AG09319 (cell line): ENCODE measurements at regions not wholly inside any gene's neighbourhood (a gene's known extent, or its start where the extent isn't known, plus 50 kb on each side); places are given as distances from the start of the nearest gene placed in this dataset.
"Not testable (repeated sequence)": the region's sequence is repeated elsewhere in the genome, so short reads cannot be mapped to it uniquely, and the experiment has no call there.

Source experiments
- DNase-seq: peaks from one replicate; pipeline ENCODE4 v3.0.0-alpha.2; 2010; ENCODE audit warnings: low read depth; ENCODE audit errors: extremely low read depth
- TF ChIP-seq, protein P1 (sequence below): IDR thresholded peaks from 2 replicates; pipeline ENCODE4 v1.5.1; 2011; ENCODE audit warnings: low read depth, mild to moderate bottlenecking, inconsistent platforms, low read length, moderate library complexity

DNA sequence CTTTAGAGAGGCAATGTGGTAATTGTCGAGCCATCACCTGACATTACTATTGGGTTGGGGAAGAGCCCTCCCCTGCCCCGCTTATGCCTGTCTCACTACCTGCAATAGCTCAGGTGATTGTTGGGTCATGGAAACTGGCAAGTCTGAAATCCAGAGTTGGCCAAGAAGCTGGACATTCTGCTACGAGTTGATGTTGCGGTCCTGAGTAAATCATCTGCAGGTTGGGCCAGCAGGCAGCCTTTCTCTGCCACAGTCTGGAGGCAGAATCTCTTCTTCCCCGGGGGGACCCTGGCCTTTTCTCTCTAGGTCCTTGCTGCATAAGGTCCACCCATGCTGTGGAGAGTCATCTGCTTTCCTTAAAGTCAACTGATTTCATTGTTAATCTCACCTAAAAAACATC, 142.4 kb downstream of the THBS2 start:
- DNase-seq = no peak
- TF ChIP-seq, protein P1, sequence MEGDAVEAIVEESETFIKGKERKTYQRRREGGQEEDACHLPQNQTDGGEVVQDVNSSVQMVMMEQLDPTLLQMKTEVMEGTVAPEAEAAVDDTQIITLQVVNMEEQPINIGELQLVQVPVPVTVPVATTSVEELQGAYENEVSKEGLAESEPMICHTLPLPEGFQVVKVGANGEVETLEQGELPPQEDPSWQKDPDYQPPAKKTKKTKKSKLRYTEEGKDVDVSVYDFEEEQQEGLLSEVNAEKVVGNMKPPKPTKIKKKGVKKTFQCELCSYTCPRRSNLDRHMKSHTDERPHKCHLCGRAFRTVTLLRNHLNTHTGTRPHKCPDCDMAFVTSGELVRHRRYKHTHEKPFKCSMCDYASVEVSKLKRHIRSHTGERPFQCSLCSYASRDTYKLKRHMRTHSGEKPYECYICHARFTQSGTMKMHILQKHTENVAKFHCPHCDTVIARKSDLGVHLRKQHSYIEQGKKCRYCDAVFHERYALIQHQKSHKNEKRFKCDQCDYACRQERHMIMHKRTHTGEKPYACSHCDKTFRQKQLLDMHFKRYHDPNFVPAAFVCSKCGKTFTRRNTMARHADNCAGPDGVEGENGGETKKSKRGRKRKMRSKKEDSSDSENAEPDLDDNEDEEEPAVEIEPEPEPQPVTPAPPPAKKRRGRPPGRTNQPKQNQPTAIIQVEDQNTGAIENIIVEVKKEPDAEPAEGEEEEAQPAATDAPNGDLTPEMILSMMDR = no peak

DNA sequence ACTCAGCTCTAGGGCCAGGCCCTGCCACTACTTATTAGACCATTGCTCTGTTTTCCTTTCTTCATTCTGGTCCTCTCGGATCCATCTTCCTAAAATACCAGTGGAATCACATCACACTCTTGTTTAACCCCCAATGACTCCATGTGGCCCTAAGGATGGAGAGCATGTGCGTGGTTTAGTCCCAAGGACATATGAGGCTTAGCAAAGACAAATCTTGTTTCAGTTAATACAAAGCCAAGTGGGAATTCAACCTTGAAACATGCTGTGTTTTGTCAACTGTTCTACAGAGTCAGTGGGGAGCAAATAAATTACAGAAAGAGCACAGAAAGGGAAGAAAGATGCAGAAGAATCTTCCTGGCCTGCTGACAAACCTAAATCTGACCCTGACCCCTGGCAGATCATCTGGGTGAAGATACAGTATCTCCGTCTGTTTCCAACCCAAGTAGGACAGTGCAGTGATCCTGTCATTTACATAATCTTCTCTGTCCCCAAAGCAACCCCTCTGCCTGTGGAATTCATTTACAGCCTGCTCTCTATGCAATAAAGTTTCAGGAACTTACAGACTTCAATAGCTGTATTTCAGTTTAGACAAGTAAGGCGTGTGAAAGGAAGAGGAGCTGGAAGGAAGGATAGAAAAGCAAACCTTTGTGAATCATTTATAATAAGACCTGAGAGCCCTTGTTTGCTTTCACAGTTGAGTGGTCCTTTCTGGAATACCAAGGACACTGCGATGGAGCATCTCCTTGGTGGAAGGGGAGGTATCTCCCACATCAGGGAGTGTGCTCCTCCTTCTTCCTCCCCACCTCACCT, 144.0 kb downstream of the THBS2 start:
- DNase-seq = no peak

DNA sequence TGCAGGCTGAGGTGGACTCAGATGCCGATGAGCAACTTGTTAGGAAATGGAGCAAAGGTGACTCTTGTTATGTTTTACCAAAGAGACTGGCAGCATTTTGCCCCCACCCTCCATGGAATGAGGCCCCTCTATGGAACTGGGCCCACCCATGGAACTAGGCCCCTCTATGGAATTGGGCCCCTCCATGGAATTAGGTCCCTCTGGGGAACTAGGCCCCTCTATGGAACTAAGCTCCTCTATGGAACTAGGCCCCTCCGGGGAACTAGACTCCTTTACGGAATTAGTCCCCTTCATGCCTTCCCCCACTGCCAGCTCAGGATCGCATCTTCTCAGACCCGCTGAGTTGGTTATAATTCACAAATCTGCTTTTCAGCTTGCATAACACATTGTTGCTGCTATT, 144.9 kb downstream of the THBS2 start:
- TF ChIP-seq, protein P1 = no peak
- no peak for DNase-seq

More for the DNA sequence above, 144.0 kb downstream of the THBS2 start:
- TF ChIP-seq, protein P1 = no peak

DNA sequence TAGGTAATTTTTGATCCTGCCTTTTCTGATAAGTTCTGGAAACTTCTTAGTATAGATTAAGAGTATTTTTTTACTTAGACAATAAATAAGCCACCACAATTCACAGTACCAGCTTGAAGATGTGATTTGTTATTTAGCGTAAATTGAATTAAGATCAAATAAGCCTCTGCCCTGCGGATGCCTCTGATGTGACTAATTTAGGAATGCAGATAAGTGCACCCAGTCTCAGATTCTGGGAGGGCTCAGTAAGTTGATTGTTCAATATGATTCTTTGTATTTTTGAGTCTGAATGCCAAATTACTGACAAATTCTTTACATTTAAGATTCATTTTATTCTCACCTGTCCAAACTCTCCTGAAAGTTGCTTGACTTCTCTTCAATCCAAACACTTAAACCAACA, 147.5 kb downstream of the THBS2 start:
- no peak for DNase-seq
- TF ChIP-seq, protein P1 = no peak

DNA sequence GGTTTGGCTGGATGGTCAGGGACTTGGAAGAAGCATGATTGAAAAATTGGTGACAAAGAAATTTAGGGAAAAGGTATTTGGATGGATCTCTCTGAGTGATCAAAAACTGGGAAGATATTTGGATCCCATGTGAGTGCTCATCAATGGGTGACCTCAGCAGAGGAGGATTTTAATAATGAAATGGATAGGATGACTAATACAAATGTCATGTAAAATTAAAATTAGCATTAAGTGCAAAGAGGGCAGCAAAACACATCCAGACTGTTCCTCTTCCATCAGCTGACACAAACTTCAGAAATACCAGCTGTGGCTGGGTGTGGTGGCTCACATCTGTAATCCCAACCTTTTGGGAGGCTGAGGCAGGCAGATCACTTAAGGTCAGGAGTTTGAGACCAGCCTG, 151.7 kb downstream of the THBS2 start:
- no peak for DNase-seq
- TF ChIP-seq, protein P1 = no peak

DNA sequence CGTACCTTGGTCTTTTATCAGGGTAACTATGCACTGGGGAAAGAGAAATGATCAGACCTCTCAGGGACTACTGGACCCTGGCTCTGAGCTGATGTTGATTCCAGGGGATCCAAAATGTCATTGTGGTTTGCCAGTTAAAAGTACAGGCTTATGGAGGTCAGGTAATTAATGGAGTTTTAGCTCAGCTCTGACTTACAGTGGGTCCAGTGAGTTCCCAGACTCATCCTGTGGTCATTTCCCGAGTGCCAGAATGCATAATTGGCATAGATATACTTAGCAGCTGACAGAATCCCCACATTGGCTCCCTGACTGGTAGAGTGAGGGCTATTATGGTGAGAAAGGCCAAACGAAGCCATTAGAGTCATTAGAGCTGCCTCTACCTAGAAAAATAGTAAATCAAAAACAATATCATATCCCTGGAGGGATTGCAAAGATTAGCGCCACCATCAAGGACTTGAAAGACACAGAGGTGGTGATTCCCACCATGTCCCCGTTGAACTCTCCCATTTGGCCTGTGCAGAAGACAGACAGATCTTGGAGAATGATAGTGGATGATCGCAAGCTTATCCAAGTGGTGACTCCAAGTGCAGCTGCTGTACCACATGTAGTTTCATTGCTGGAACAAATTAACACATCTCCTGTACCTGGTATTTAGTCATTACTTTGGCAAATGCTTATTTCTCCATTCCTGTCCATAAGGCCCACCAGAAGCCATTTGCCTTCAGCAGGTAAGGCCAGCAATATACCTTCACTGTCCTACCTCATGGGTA, 152.4 kb downstream of the THBS2 start:
- DNase-seq = no peak
- TF ChIP-seq, protein P1 = no peak

DNA sequence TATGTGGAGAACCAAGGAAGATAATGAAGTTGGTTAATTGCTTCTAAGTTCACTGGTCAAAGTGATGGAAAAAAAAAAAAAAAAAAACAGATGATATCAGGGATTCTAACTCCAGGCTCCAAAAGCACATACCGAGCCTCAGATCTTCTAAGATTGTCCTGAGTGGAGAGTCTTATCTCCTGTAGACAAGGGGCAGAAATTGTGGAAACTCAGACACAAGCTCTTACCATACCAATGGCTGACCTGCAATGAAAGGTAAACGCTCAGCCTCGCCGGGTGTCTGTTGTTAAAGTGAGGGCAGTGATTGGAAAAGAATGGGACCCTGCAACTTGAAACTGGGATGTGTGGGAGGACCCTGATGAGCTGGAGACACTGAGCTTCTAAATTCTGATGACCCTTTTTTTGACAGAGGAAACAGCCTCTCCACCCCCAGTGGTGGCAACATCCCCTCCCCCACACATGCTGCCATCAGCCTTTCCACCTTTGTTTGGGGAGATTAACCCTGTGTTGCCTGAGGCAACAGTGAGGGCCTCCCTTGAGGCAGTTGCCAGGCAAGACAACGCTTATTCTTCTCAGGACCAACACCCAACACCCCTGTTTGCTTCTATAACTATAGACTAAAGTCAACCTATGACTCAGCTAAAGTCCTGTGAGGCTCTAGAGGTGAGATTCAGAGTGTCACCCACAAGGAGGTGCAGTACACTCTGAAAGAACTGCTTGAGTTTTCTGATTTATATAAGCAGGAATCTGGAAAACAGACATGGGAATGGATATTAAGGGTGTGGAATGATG, 154.0 kb downstream of the THBS2 start:
- DNase-seq = no peak
- TF ChIP-seq, protein P1 = no peak; the same call in 1 of the 2 replicates

DNA sequence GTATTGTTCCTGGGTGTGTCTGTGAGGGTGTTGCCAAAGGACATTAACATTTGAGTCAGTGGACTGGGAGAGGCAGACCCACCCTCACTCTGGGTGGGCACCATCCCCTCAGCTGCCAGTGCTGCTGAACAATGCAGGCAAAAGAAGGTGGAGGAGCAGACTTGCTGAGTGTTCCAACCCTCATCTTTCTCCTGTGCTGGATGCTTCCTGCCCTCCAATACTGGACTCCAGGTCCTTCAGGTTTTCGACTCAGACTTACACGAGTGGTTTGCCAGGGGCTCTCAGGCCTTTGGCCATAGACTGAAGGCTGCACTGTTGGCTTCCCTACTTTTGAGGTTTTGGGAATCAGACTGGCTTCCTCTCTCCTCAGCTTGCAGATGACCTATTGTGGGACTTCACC, 155.0 kb downstream of the THBS2 start:
- DNase-seq = not testable (repeated sequence)
